Urinary bladder (tissue), 3 donors: ENCODE measurements at regions not wholly inside any gene's neighbourhood (a gene's known extent, or its start where the extent isn't known, plus 50 kb on each side); places are given as distances from the start of the nearest gene placed in this dataset.

ENCODE experiments used
- DNase-seq: peaks from one replicate; pipeline ENCODE4 v3.0.0-alpha.2; 2015; ENCODE audit errors: extremely low spot score
- H3K27ac ChIP-seq: one replicate; pipeline ENCODE4 v1.5.1; 2013; ENCODE audit warnings: low read depth, mild to moderate bottlenecking, moderate library complexity
- H3K36me3 ChIP-seq: one replicate; pipeline ENCODE4 v1.6.1; 2013; ENCODE audit warnings: mild to moderate bottlenecking, moderate library complexity; ENCODE audit not compliant: insufficient read depth
- H3K4me1 ChIP-seq: one replicate; pipeline ENCODE4 v1.6.1; 2013; ENCODE audit warnings: mild to moderate bottlenecking, moderate library complexity; ENCODE audit not compliant: insufficient read depth
- H3K4me3 ChIP-seq: one replicate; pipeline ENCODE4 v1.5.1; 2013; ENCODE audit warnings: low read depth, low read length
- WGBS: extraction: QIAGEN DNeasy Blood & Tissue Kit; methylation state at CpG from one replicate; pipeline ENCODE4 v1.1.7; 2013; 5-methylcytosine and 5-hydroxymethylcytosine counted together
- donor health status: healthy with polysubstance abuse.
- donor health status: healthy.

- H3K36me3 ChIP-seq = no peaks in the 10 kb centered on the region
- H3K27ac ChIP-seq = no peak overlapping the region
- H3K4me1 ChIP-seq = no peaks in the 10 kb centered on the region
- no peak for DNase-seq
- WGBS = 71% methylated on average over 7 of the region's 7 CpGs
- H3K4me3 ChIP-seq = no peak overlapping the region
Measured at GRCh38 chr18:47557160-47557559, 305.7 kb upstream of the SKOR2 start.

GRCh38 chr18:47552783-47553182 lies 301.3 kb upstream of the SKOR2 start:
- H3K36me3 ChIP-seq = no peaks in the 10 kb centered on the region
- no peaks in the 10 kb centered on the region for H3K4me1 ChIP-seq
- WGBS = 75% methylated on average over 3 of the region's 3 CpGs
- no peak overlapping the region for H3K4me3 ChIP-seq
- no peak overlapping the region for H3K27ac ChIP-seq
- DNase-seq = no peak

- no peak for DNase-seq
- WGBS = 62% methylated on average over 2 of the region's 2 CpGs
- Histone ChIP-seq H3K36me3 (no peaks in the 10 kb centered on the region), H3K4me3 (no peak overlapping the region), H3K4me1 (no peaks in the 10 kb centered on the region), H3K27ac (no peak overlapping the region)
Measured at GRCh38 chr18:47550611-47551010, 299.2 kb upstream of the SKOR2 start.

- no peaks in the 10 kb centered on the region for H3K36me3 ChIP-seq
- DNase-seq = no peak
- whole genome bisulfite sequencing = 46% methylated on average over 2 of the region's 2 CpGs
Measured at GRCh38 chr18:47549021-47549540, 297.6 kb upstream of the SKOR2 start.

GRCh38 chr18:47547539-47548202 lies 296.2 kb upstream of the SKOR2 start:
- H3K4me3 ChIP-seq = no peak overlapping the region
- H3K27ac ChIP-seq = no peak overlapping the region
- no peak for DNase-seq
- no peaks in the 10 kb centered on the region for H3K4me1 ChIP-seq
- no peaks in the 10 kb centered on the region for H3K36me3 ChIP-seq
- 83% methylated on average over 6 of the region's 6 CpGs for WGBS

More at GRCh38 chr18:47549021-47549540, 297.6 kb upstream of the SKOR2 start:
- no peak overlapping the region for H3K27ac ChIP-seq
- no peaks in the 10 kb centered on the region for H3K4me1 ChIP-seq
- H3K4me3 ChIP-seq = no peak overlapping the region

- Histone ChIP-seq H3K27ac (no peak overlapping the region), H3K4me3 (no peak overlapping the region), H3K36me3 (no peaks in the 10 kb centered on the region), H3K4me1 (no peaks in the 10 kb centered on the region)
- 56% methylated on average over 6 of the region's 6 CpGs for WGBS
- no peak for DNase-seq
Measured at GRCh38 chr18:47545613-47546012, 294.2 kb upstream of the SKOR2 start.

- Histone ChIP-seq H3K27ac (no peak overlapping the region), H3K36me3 (no peaks in the 10 kb centered on the region), H3K4me1 (no peaks in the 10 kb centered on the region), H3K4me3 (no peak overlapping the region)
- WGBS = 70% methylated on average over 3 of the region's 3 CpGs
- no peak for DNase-seq
Measured at GRCh38 chr18:47543080-47543479, 291.6 kb upstream of the SKOR2 start.

- H3K36me3 ChIP-seq = no peaks in the 10 kb centered on the region
- H3K27ac ChIP-seq = no peak overlapping the region
- no peak for DNase-seq
- 24% methylated on average over 2 of the region's 2 CpGs for WGBS
- no peak overlapping the region for H3K4me3 ChIP-seq
- no peaks in the 10 kb centered on the region for H3K4me1 ChIP-seq
Measured at GRCh38 chr18:47542551-47542950, 291.1 kb upstream of the SKOR2 start.

GRCh38 chr18:47531717-47532116 lies 280.3 kb upstream of the SKOR2 start:
- no peak overlapping the region for H3K4me3 ChIP-seq
- H3K4me1 ChIP-seq = no peaks in the 10 kb centered on the region
- no peak for DNase-seq
- WGBS = 4% methylated on average over 27 of the region's 27 CpGs
- no peaks in the 10 kb centered on the region for H3K36me3 ChIP-seq
- no peak overlapping the region for H3K27ac ChIP-seq

- H3K4me1 ChIP-seq = no peaks in the 10 kb centered on the region
- H3K36me3 ChIP-seq = no peaks in the 10 kb centered on the region
- no peak overlapping the region for H3K4me3 ChIP-seq
- no peak overlapping the region for H3K27ac ChIP-seq
- DNase-seq = no peak
- 79% methylated on average over 3 of the region's 3 CpGs for WGBS
Measured at GRCh38 chr18:47530695-47531094, 279.2 kb upstream of the SKOR2 start.

GRCh38 chr18:47528343-47528742 lies 276.9 kb upstream of the SKOR2 start:
- no peak for DNase-seq
- no peaks in the 10 kb centered on the region for H3K4me1 ChIP-seq
- H3K4me3 ChIP-seq = no peak overlapping the region
- 71% methylated on average over 1 of the region's 1 CpG for WGBS
- H3K36me3 ChIP-seq = no peaks in the 10 kb centered on the region
- H3K27ac ChIP-seq = no peak overlapping the region

- WGBS = 51% methylated on average over 24 of the region's 24 CpGs
- Histone ChIP-seq H3K27ac (no peak overlapping the region), H3K36me3 (no peaks in the 10 kb centered on the region), H3K4me3 (no peak overlapping the region), H3K4me1 (no peaks in the 10 kb centered on the region)
- no peak for DNase-seq
Measured at GRCh38 chr18:47526147-47526546, 274.7 kb upstream of the SKOR2 start.

GRCh38 chr18:47522359-47522758 lies 270.9 kb upstream of the SKOR2 start:
- WGBS = 87% methylated on average over 2 of the region's 2 CpGs
- no peak for DNase-seq
- Histone ChIP-seq H3K4me3 (no peak overlapping the region), H3K27ac (no peak overlapping the region), H3K4me1 (no peaks in the 10 kb centered on the region), H3K36me3 (no peaks in the 10 kb centered on the region)

GRCh38 chr18:47520263-47520662 lies 268.8 kb upstream of the SKOR2 start:
- H3K4me1 ChIP-seq = no peaks in the 10 kb centered on the region
- no peak for DNase-seq
- H3K4me3 ChIP-seq = no peak overlapping the region
- no peak overlapping the region for H3K27ac ChIP-seq
- no peaks in the 10 kb centered on the region for H3K36me3 ChIP-seq
- WGBS = 77% methylated on average over 9 of the region's 9 CpGs

- Histone ChIP-seq H3K4me3 (no peak overlapping the region), H3K4me1 (no peaks in the 10 kb centered on the region), H3K27ac (no peak overlapping the region), H3K36me3 (no peaks in the 10 kb centered on the region)
- DNase-seq = no peak
Measured at GRCh38 chr18:47519706-47520105, 268.2 kb upstream of the SKOR2 start.
